ENCODE measurements at regions not wholly inside any gene's neighbourhood (a gene's known extent, or its start where the extent isn't known, plus 50 kb on each side); places are given as distances from the start of the nearest gene placed in this dataset.

DNA sequence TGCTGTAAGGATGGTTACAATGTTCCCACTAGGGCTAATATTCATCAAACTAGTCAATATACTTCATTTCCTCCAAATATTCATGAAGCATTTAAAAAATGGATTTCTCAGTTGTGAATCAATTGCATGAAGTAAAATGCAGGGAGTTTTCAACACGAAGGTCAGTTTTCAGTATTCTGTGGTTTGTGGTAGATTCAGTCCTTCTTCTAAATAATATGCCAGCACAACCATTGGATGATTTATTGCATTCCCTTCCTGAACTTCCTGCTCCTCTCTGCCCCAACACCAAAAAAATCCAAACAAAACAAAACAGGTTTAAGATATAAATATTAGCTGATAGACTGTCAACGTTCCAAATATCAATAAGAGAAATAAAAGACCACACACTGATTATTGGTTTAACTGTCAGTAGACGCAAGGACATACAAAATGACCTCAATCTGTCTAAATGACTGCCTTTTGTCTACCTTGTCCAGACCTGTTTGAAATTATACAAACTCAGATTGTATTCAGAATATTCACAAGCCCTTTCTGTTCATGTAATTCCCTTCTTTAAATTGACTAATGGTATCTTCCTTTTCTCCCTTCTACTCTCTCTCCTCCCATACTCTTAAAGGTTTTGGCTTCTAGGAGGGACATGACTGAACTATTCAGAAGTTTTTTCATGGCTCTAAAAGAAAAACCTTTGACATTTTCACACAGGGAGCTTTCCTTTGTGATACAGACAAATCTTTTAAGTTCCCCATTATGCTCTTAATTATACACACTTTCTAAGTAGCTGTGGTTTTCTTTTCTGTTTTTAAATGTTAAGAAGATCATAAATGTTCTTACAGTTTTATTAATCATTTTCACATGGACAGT, 92.6 kb upstream of the STT3B start:
- DNase-seq (ENCODE audit: low read depth, low spot score): no peak
- H3K4me3 ChIP-seq (ENCODE audit: low read length): no peak overlapping the region

DNA sequence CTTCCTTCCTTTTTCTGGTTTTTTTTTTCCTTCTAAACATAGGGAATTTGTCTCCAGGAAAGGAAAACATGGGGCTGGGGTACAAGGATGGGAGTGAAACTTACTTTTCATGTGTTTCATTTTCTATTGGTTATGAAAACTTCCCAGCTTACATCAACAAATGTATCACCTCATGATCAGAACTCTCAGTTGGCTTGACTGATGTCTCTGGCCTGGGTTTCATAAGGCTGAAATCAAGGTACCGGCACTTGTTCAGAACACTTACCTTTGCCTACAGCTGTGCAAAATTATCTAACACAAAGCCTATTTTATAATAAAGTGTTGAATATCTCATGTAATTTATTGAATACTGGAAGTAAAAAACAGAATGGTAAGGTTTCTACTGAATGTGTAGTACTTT, 91.8 kb upstream of the STT3B start:
- H3K4me3 ChIP-seq (ENCODE audit: low read length): no peak overlapping the region
- no peak for DNase-seq (ENCODE audit: low read depth, low spot score)

DNA sequence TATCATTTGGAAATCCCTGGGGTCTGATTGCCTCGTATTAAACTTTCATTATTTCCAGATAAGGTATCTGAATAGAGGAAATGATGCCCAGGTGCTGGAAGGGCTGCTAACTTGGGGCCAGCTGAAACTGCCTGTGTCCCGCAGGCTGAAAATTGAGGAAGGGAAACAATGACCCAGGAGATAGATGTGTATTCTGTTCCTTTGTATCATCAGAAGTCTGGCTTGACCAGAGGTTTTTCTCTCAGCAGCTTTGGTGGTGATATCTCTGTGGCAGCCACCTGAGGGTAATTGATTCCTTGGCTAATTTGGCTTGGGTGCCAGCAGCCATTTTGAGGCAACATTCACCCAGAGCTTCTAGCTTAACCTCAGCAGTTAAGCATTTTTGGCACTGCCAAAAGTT, 90.0 kb upstream of the STT3B start:
- no peak for DNase-seq (ENCODE audit: low read depth, low spot score)
- no peak overlapping the region for H3K4me3 ChIP-seq (ENCODE audit: low read length)

DNA sequence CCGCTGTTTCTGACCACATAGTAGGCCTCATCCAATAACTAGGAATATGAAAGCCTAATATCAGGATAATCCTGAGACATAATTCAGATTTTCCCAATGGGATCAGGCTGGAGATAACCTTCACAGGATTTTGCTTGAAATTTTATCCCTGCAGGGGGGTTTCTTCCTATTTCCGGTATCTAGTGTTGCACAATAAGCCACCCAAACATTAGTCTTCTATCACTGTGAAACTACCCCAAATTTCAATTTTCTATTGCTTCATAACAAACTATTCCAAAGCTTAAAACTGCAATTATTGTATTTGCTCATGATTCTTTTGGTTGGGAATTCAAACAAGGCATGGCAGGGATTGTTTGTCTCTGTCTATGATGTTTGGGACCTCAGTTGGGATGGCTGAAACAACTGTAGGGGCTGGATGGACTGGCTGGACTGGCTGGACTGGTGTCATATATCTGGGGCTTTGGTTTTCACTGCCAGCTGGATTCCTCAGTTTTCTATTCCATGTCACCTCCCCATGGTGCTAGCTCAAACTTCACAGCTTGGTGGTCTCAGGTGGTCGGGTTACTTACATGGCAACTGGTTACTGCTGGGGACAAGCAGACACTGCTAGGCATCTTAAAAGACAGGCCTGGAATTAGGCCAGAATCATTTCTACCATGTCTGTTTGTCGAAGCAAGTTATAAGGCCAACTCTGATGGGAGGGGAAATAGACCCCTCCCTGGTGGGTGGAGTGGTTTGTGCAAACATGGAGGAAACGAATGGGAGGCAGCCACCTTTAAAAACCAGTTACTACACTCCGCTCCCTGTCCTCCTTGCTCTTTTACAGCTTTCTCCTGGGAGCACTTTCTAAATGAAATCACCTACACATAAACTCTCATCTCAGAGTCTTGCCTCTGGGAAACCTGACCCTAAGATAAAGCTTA, 88.2 kb upstream of the STT3B start:
- no peak overlapping the region for H3K4me3 ChIP-seq (ENCODE audit: low read length)
- DNase-seq (ENCODE audit: low read depth, low spot score): no peak

DNA sequence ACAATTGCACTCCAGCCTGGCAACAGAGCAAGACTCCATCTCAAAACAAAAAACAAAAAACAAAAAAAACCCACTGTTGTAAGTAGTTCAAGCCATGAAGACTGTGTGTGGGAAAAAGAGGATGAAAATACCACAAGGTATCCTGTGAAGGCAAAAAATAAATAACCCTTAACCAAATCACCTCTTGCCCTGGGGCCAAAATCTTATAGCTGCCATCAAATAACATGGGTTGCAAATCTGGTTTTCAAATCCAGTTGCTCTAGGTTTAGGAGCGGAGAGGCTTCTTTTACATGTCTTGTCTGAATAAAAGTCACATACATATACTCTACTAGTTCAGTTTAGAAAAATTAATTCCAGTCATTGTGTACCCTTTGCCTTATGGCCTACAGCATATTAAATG, 87.0 kb upstream of the STT3B start:
- no peak for DNase-seq (ENCODE audit: low read depth, low spot score)
- no peak overlapping the region for H3K4me3 ChIP-seq (ENCODE audit: low read length)

DNA sequence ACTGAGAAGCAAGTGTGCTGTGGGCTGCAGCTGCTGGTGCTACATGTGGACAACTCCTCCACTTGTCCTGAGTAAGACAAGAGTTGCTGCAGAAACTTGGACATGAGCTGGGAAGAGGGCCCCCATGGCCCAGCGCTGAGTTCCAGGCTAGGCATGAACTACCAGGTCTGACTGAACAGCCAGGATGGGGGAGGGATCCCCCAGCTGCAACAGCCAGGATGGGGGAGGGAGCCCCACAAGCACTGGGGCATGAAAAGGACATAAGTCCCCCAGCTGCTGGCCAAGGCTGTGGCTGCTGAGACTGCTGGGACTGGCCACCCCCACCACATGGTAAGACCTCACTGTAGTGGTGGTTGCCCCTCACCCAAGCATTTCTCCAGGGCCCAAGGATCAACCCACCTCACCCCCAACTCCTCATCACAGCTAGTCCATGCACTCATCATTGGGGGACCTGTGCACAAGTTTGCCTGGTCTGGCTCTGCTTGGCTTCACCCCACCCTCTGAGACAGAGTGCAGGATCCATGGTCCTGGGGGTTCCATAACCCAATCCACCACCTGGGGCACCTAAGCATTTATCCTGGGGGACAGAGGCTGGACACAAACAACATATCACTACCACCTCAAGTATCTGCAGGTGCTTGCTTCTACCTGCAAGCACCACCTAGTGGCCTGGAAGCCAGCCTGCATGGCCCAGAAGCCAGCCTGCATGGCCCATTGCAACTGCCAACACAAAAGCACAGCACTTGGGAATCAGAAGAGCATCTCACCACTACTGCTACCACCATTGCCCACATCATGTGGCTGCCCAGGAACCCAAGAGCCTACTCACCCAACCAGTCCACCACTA, 84.5 kb upstream of the STT3B start:
- peak; percentile 49 for DNase-seq (ENCODE audit: low read depth, low spot score)
- no peak overlapping the region for H3K4me3 ChIP-seq (ENCODE audit: low read length)

DNA sequence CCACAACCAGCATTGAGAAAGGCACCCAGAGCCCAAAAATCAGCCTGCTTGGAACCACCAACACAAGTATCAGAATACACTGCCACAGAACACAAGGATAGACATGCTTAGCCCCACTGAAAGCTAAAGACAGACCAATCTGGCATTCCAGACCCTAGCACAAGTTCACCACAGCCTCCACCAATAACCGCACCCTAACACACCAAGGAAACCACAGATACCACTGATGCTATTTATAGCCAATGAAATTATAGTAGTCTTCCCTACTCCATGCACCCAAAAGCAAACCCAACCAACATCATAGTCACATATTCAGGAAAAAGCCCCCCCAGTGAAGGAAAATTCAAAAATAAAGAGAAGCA, 83.9 kb upstream of the STT3B start:
- no peak overlapping the region for H3K4me3 ChIP-seq (ENCODE audit: low read length)
- peak; percentile 51 for DNase-seq (ENCODE audit: low read depth, low spot score)

DNA sequence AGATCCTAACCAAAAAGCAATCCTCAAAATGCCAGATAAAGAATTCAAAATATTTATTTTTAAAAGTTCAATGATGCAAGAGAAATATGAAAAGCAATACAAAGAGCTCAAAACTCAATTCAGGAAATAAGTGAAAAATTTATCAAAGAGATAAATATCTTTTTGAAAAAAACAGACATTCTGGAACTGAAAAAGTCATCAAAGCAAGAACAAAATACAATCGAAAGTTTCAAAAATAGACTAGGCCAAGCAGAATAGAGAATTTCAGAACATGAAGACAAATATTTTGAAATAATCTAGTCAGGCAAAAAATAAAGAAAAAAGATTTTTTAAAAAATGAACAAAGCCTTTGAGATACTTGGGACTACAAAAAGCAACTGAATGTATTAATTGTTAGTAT, 83.4 kb upstream of the STT3B start:
- no peak for DNase-seq (ENCODE audit: low read depth, low spot score)
- no peak overlapping the region for H3K4me3 ChIP-seq (ENCODE audit: low read length)

DNA sequence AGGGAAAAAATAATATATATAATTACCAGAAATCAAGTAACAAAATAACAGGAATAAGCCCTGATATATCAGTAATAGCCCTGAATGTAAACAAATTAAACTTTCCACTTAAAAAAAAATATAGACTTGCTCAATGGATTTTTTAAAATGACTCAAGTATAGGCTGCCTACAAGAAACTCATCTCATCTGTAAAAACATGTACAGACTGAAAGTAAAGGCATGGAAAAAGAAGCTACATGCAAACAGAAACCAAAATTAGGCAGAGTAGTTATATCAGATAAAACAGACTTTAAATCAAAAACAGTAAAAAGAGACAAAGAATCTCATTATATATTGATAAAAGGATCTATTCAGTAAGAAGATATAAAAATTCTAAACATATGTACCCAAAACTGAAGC, 82.4 kb upstream of the STT3B start:
- no peak overlapping the region for H3K4me3 ChIP-seq (ENCODE audit: low read length)
- no peak for DNase-seq (ENCODE audit: low read depth, low spot score)

DNA sequence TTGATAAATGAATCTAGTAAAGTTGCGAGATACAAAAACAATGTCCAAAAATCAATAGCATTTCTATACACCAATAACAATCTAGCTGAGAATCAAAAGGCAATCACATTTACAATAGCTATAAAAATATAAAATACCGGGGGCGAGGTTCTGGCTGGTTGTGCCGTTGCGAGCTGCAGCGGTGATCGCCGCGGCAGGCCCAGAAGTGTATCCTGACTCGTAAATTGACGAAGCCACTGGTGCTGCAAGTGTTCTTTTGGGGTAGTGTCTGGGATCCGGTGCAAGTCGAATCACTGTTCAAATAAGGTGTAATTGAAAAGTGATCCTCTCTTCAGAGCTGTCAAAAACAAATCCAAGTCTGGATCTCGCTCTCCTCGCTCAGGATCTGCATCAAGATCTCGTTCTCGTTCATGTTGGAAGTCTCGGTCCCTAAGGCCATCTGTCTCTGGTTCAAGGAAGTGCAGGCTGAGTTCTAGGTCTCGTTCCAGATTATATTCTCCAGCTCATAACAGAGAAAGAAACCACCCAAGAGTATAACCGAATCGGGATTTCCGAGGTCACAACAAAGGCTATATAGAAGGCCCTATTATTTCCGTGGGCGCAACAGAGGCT, 80.1 kb upstream of the STT3B start:
- no peak overlapping the region for H3K4me3 ChIP-seq (ENCODE audit: low read length)
- no peak for DNase-seq (ENCODE audit: low read depth, low spot score)

DNA sequence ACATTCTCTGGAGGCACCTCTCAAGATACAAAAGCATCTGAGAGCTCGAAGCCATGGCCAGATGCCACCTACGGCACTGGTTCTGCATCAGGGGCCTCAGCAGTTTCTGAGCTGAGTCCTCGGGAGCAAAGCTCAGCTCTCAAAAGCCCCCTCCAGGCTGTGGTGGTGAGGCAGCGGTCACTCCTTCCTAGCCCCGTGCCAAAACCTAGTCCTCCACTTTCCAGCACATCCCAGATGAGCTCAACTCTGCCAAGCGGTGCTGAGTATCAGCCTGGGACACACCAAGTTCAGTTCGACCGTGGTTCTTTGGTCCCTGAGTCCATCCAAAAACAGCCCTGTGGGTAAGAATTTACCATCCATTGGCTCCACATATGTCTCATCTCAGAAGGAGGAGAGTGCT, 79.3 kb upstream of the STT3B start:
- DNase-seq (ENCODE audit: low read depth, low spot score): no peak
- H3K4me3 ChIP-seq (ENCODE audit: low read length): no peak overlapping the region

DNA sequence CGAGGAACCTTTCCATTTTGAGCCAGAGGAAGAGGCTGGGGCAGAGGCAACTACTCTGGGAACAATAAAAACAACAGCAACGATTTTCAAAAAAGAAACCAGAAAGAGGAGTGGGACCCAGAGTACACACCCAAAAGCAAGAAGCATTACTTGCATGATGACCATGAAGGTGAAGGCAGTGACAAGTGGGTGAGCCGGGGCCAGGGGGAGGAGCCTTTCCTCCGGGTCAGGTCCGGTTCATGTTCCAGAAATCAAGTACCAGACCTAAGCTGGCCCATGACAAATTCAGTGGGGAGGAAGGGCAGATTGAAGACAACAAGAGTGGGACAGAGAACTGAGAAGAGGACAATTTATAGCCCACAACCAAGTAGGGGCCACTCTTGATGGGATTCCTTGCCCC, 77.2 kb upstream of the STT3B start:
- no peak overlapping the region for H3K4me3 ChIP-seq (ENCODE audit: low read length)
- DNase-seq (ENCODE audit: low read depth, low spot score): no peak

DNA sequence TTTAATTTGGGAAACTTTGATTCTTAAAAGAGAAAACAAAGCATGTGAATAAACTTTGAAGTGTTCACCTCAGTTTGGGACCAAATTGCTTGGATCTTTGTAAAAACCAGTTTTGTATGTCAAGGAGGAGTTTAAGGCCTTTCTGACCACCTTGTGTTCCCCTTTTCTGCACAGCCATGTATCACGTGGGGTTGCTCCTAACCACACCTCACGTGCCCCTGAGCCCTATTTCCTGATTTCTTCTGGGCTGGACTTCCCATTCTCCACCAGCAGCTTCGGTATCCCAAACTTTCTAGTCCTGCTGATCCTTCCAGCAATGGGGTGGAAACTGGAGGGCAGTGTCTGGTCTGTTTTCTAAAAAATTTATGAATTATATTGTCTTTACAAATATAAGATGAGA, 76.4 kb upstream of the STT3B start:
- no peak overlapping the region for H3K4me3 ChIP-seq (ENCODE audit: low read length)
- no peak for DNase-seq (ENCODE audit: low read depth, low spot score)

DNA sequence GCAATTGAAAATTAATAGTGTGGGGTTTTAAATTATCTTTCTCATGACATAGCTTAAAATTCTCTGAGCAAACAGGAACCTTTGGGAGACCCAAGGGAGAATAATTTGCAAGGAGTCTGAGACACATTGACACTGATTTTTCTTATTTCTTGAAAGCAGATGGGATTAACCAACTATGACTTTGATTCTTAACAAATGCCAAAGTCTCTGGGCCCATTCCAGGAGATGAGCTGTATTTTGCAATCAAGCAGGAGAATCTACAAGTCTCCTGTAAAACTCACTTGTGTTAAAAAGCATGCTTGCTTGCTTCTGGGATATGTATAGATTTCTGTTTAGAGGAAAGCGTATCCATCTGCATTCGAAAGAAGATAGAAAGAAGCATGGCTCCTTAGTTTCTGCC, 71.3 kb upstream of the STT3B start:
- H3K4me3 ChIP-seq (ENCODE audit: low read length): no peak overlapping the region; the same call in 1 of the 2 replicates
- no peak for DNase-seq (ENCODE audit: low read depth, low spot score)

DNA sequence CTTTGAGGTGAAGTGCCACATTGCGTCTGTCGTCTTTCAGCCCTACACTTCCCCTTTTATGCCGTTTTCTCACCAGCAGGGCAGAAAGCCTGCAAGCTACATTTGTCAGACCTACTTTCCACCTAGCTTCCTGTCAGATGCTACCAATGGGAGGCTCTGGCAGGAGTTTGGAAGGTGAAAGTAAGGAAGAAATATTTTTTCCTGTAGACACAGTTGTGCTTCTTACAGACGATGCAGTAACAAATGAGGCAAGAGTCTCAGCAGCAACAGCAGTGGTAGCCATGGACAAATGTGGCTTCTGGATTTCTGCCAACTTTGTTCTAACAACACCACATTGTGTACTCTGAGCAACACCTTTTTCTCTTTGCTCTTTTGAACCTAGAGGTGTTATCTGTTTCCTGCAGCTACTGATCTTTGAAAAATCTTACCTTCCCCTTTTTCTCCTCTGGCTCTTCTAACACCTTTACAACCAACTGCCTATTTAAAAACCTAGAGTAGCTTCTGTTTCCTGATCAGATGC, 70.6 kb upstream of the STT3B start:
- peak overlapping the region; percentile 36 for H3K4me3 ChIP-seq (ENCODE audit: low read length)
- peak; percentile 98 for DNase-seq (ENCODE audit: low read depth, low spot score)

DNA sequence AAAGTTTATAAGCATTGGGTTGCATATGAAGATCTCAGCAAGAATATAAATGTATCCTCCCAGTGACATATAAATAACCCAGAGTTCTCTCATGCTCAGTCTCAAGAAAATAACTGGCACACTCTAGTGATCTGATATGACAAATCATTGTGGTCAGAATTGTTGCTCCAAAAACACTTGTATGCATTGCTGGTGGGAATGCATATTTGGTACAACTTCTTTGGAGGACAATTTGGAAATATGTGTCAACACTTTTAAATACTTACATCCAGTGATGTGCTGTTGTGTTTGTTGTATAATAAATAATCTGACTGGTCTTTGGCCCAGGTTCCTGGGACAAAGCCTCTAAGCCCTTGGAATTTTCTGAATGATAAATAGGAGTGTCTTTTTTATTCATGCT, 66.7 kb upstream of the STT3B start:
- DNase-seq (ENCODE audit: low read depth, low spot score): no peak
- no peak overlapping the region for H3K4me3 ChIP-seq (ENCODE audit: low read length)

DNA sequence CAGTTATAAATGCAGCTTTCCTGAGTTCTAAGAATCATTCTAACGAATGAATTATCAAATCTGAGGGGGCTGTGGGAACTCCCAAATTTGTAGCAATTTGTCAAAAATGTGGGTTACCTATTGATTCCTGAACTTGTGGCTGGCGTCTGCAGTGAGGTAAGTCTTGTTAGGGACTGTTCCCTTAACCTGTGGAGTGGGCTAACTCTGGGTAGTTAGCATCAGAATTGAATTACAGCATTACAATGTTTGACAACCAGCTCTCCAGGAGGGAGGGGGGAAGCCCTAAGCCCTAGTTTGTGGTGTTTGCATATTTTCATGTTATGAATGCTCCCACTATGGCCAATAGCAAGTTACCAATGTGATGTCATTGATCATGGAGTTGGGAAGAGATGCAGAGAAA, 65.9 kb upstream of the STT3B start:
- no peak for DNase-seq (ENCODE audit: low read depth, low spot score)
- H3K4me3 ChIP-seq (ENCODE audit: low read length): no peak overlapping the region

DNA sequence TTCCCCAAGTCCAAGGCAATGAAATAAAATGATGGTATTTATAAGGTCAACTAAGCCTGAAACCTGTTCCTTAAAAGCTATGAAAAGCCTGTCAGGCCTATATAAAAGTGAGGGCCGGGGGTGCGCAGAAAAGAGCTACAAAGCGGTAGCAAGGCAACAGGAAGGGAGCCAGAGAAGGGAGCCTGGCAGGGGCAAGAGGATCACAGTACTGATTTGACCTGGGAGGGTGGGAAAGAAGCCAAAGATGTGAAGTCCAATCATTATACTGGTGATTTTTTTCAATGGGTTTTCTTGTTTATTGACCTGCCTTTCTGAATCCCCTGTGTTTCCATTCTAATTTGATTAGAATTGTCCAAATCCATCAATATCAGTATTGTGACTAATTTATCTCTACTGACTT, 64.3 kb upstream of the STT3B start:
- DNase-seq (ENCODE audit: low read depth, low spot score): no peak
- no peak overlapping the region for H3K4me3 ChIP-seq (ENCODE audit: low read length)

DNA sequence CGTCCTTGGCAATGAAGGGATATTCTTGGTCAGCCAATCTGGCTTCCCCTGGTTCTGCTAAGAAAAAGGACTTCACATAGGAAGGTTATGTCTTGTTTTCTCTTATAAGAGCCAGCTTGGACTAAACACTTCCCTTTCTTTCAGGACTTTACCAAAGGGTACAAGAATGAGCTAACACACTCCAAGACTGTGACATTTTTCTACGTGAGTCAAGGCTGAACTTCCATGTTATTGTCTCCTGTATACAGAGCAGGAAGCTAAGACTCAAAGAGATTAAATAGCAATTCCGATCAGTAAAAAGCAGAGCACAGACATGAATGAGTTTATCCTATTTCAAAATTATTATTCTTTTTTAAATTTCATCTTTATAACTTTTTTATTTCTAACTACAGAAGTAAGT, 63.3 kb upstream of the STT3B start:
- no peak overlapping the region for H3K4me3 ChIP-seq (ENCODE audit: low read length)
- DNase-seq (ENCODE audit: low read depth, low spot score): no peak
